ENCODE measurements at regions not wholly inside any gene's neighbourhood (a gene's known extent, or its start where the extent isn't known, plus 50 kb on each side); places are given as distances from the start of the nearest gene placed in this dataset.

- Mint-ChIP-seq H3K36me3 (ENCODE audit: insufficient read depth in 2 of 2) (no peaks in the 10 kb centered on the region), H3K4me3 (no peak overlapping the region), H3K4me1 (ENCODE audit: low read depth) (no peaks in the 10 kb centered on the region)
Observed at GRCh38 chr4:124386648-124387047, 325.9 kb downstream of the ANKRD50 start.

GRCh38 chr4:124389591-124389990 lies 322.9 kb downstream of the ANKRD50 start:
- H3K4me1 Mint-ChIP-seq (ENCODE audit: low read depth), result no peaks in the 10 kb centered on the region
- H3K27me3 Mint-ChIP-seq (ENCODE audit: low read depth), result no peaks in the 10 kb centered on the region
- no peak for DNase-seq
- H3K4me3 Mint-ChIP-seq, result no peak overlapping the region
- H3K36me3 Mint-ChIP-seq (ENCODE audit: insufficient read depth in 2 of 2), result no peaks in the 10 kb centered on the region
- peaks cover 2 to 3% of the 10 kb centered on the region in 2 donors for H3K9me3 Mint-ChIP-seq
- no peak for ATAC-seq (replicated peaks in 1 of 2)
- H3K27ac Mint-ChIP-seq, result no peak overlapping the region

More at GRCh38 chr4:124386648-124387047, 325.9 kb downstream of the ANKRD50 start:
- no peak for DNase-seq
- ATAC-seq (replicated peaks in 1 of 2), result no peak
- Mint-ChIP-seq H3K27ac (no peak overlapping the region), H3K27me3 (ENCODE audit: low read depth) (no peaks in the 10 kb centered on the region), H3K9me3 (peaks cover 0 to 2% of the 10 kb centered on the region in 2 donors)

DNA sequence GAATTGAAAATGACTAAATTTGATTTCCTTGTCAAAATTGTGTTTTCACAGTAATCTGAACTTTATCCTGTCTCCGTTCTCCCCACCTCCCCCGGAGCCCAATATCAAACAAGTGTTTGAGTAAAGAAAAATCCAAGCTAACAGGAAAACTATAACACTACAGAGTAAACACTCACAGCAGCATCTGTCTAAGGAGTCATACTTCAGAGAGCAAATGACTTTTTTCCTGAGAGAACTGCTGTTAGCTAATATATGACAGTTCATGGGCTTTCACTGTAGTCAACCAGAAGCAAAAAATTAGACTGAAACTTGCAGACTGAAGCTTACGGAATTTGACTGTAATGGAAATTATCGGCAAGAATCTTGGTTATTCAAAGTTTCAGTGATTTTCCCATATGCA lies 321.7 kb downstream of the ANKRD50 start:
- Mint-ChIP-seq H3K27me3 (ENCODE audit: low read depth) (no peaks in the 10 kb centered on the region), H3K4me3 (no peak overlapping the region), H3K27ac (no peak overlapping the region), H3K4me1 (ENCODE audit: low read depth) (no peaks in the 10 kb centered on the region), H3K9me3 (peaks cover 0 to 3% of the 10 kb centered on the region in 2 donors), H3K36me3 (ENCODE audit: insufficient read depth in 2 of 2) (no peaks in the 10 kb centered on the region)
- no peak for ATAC-seq (replicated peaks in 1 of 2)
- no peak for DNase-seq

- no peak overlapping the region for H3K27ac Mint-ChIP-seq
- ATAC-seq (replicated peaks in 1 of 2), result no peak
- H3K36me3 Mint-ChIP-seq (ENCODE audit: insufficient read depth in 2 of 2), result no peaks in the 10 kb centered on the region
- no peaks in the 10 kb centered on the region for H3K27me3 Mint-ChIP-seq (ENCODE audit: low read depth)
- H3K9me3 Mint-ChIP-seq, result peaks cover 0 to 3% of the 10 kb centered on the region in 2 donors
- no peak overlapping the region for H3K4me3 Mint-ChIP-seq
- DNase-seq, result no peak
- no peaks in the 10 kb centered on the region for H3K4me1 Mint-ChIP-seq (ENCODE audit: low read depth)
Observed at GRCh38 chr4:124396333-124396732, 316.2 kb downstream of the ANKRD50 start.

- peaks cover 0 to 2% of the 10 kb centered on the region in 2 donors for H3K9me3 Mint-ChIP-seq
- no peaks in the 10 kb centered on the region for H3K4me1 Mint-ChIP-seq (ENCODE audit: low read depth)
- H3K4me3 Mint-ChIP-seq, result no peak overlapping the region
- no peak for DNase-seq
- ATAC-seq (replicated peaks in 1 of 2), result no peak
- no peaks in the 10 kb centered on the region for H3K36me3 Mint-ChIP-seq (ENCODE audit: insufficient read depth in 2 of 2)
- no peaks in the 10 kb centered on the region for H3K27me3 Mint-ChIP-seq (ENCODE audit: low read depth)
- H3K27ac Mint-ChIP-seq, result no peak overlapping the region
Observed at GRCh38 chr4:124401606-124402005, 310.9 kb downstream of the ANKRD50 start.

GRCh38 chr4:124409044-124409443 lies 303.5 kb downstream of the ANKRD50 start:
- Mint-ChIP-seq H3K4me1 (ENCODE audit: low read depth) (no peaks in the 10 kb centered on the region), H3K9me3 (peaks cover 2 to 3% of the 10 kb centered on the region in 2 donors), H3K27ac (no peak overlapping the region), H3K36me3 (ENCODE audit: insufficient read depth in 2 of 2) (no peaks in the 10 kb centered on the region), H3K27me3 (ENCODE audit: low read depth) (no peaks in the 10 kb centered on the region), H3K4me3 (no peak overlapping the region)
- DNase-seq (no peak), ATAC-seq (replicated peaks in 1 of 2) (no peak)

DNA sequence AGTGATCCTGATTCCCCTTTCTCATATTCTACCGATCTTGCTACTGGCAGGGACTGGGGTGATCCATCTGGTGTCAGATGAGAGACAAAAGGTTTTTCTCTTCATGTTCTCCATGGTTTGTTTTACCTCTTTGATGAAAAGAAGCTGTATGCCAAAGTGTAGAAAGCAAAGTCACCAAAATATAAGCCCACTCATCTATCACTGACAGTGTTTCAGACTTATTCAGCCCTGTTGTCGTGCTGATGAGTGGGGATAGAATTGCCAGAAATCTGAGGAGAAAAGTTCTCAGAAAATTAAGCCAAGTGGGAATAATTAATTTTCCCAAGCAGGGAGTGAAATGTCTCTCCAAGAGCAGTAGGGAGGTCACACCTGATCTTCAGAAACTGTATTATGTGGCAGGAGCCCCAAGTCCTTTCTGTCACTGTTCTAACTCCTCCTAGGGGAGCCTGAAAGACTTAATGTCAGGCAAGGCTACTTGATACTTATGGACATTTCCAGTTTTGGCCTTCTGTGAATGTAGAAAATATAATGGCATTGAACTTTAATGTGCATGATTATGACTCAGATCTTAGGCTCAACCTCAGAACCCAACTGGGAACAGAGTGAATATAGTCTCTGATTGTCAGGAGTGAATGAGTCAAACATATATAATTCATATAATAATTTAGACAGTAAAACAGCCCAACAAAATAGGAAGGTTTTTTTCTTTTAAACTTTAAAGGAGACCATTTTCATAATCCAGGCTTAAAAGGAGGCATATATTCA lies 298.1 kb downstream of the ANKRD50 start:
- no peak for ATAC-seq (replicated peaks in 1 of 2)

DNA sequence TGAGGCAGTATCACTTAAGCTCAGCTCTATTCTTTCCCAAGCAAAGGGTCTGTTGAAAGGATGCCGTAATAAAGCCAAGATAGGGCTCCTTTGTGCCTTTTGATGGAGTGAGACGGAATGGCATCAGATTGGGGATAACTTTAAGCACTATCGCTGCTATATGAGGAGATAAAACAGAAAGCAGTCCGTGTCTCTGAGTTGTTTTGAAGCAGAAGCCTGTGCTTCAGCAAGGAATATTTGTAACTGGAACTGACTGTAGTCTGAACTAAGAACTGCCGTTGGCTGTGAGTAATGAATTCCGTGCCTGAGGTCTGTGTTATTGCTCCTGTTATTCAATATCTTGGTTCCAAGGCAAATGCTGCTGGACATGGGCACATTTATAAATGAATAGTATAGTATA lies 297.4 kb downstream of the ANKRD50 start:
- no peak for ATAC-seq (replicated peaks in 1 of 2)
- Mint-ChIP-seq H3K27me3 (ENCODE audit: low read depth) (no peaks in the 10 kb centered on the region), H3K4me1 (ENCODE audit: low read depth) (no peaks in the 10 kb centered on the region), H3K9me3 (peaks cover 0 to 4% of the 10 kb centered on the region in 2 donors), H3K4me3 (no peak overlapping the region), H3K36me3 (ENCODE audit: insufficient read depth in 2 of 2) (no peaks in the 10 kb centered on the region), H3K27ac (no peak overlapping the region)
- no peak for DNase-seq

More for the DNA sequence above, 298.1 kb downstream of the ANKRD50 start:
- Mint-ChIP-seq H3K4me1 (ENCODE audit: low read depth) (no peaks in the 10 kb centered on the region), H3K9me3 (peaks cover 0 to 4% of the 10 kb centered on the region in 2 donors), H3K36me3 (ENCODE audit: insufficient read depth in 2 of 2) (no peaks in the 10 kb centered on the region), H3K27ac (no peak overlapping the region), H3K4me3 (no peak overlapping the region), H3K27me3 (ENCODE audit: low read depth) (no peaks in the 10 kb centered on the region)
- no peak for DNase-seq

DNA sequence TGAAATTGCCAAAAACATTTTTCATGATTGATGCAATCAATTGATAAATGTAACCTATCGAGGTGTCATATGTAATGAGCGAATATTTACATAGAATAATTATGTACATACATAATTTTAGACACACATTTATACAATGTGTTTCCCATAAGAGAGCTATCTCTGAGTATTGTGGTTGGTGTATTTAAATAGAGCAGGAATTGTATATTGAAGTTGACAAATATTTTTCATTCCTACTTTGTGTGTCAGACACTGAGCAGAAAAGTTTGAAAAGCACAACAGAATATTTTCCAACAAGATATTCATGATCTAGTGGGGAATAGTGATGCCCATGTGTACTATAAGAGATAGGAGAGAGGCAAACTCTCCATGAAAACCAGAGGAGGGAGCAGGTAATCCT lies 295.2 kb downstream of the ANKRD50 start:
- Mint-ChIP-seq H3K27me3 (ENCODE audit: low read depth) (no peaks in the 10 kb centered on the region), H3K4me1 (ENCODE audit: low read depth) (no peaks in the 10 kb centered on the region), H3K4me3 (no peak overlapping the region), H3K36me3 (ENCODE audit: insufficient read depth in 2 of 2) (no peaks in the 10 kb centered on the region), H3K27ac (no peak overlapping the region), H3K9me3 (peaks cover 0 to 3% of the 10 kb centered on the region in 2 donors)
- ATAC-seq (replicated peaks in 1 of 2), result no peak
- DNase-seq, result no peak

DNA sequence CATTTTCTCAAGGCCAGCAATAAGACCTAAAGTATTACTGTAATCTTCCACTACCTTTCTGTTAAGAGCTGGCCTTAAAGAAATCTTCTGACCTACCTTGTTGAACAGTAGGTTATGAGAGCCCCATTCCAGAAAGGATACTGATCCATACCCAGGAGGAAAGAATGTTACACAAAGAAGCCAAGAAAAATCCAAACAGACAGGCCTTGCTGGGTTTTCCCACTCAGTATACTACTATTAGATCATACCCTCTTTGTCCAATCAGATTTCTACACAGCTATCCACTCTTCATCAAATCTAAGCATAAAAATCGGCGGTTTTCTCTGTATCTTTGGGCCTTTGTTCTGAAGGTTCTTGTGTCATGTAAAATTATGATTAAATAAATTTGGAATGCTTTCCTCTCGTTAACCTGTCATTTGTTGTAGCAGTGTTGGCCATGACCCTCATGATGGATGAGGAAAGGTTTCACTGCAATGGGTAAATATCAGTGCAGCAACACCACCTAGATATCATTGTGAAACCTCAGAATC lies 292.3 kb downstream of the ANKRD50 start:
- ATAC-seq (replicated peaks in 1 of 2), result no peak
- no peaks in the 10 kb centered on the region for H3K4me1 Mint-ChIP-seq (ENCODE audit: low read depth)
- DNase-seq, result no peak
- H3K9me3 Mint-ChIP-seq, result peaks cover 0 to 2% of the 10 kb centered on the region in 2 donors
- H3K27ac Mint-ChIP-seq, result no peak overlapping the region
- H3K36me3 Mint-ChIP-seq (ENCODE audit: insufficient read depth in 2 of 2), result no peaks in the 10 kb centered on the region
- no peaks in the 10 kb centered on the region for H3K27me3 Mint-ChIP-seq (ENCODE audit: low read depth)
- no peak overlapping the region for H3K4me3 Mint-ChIP-seq

GRCh38 chr4:124423160-124423559 lies 289.4 kb downstream of the ANKRD50 start:
- no peak overlapping the region for H3K4me3 Mint-ChIP-seq
- H3K36me3 Mint-ChIP-seq (ENCODE audit: insufficient read depth in 2 of 2), result no peaks in the 10 kb centered on the region
- H3K27me3 Mint-ChIP-seq (ENCODE audit: low read depth), result no peaks in the 10 kb centered on the region
- DNase-seq, result no peak
- H3K4me1 Mint-ChIP-seq (ENCODE audit: low read depth), result no peaks in the 10 kb centered on the region
- H3K27ac Mint-ChIP-seq, result no peak overlapping the region
- H3K9me3 Mint-ChIP-seq, result peaks cover 0 to 2% of the 10 kb centered on the region in 2 donors
- ATAC-seq (replicated peaks in 1 of 2), result no peak

DNA sequence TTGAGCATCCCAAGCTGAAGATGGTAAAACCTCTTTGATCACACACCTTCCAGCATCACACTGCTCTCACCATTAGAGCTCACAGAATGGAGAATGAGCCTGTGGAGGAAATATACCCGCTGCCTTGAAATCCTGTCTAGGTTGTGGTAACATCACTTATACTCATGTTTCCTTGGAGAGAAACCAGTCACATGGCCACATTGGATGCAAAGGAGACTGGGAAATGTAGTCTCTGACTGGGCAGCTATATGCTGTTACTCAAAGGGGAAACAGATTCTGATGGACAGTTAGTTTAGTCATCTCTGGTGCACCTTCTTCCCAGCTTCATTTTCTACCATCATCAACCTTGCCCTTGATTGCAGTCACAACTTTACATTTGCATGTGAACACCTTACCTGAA lies 286.3 kb downstream of the ANKRD50 start:
- H3K36me3 Mint-ChIP-seq (ENCODE audit: insufficient read depth in 2 of 2), result no peaks in the 10 kb centered on the region
- no peak overlapping the region for H3K4me3 Mint-ChIP-seq
- no peaks in the 10 kb centered on the region for H3K27me3 Mint-ChIP-seq (ENCODE audit: low read depth)
- H3K27ac Mint-ChIP-seq, result no peak overlapping the region
- DNase-seq (no peak), ATAC-seq (replicated peaks in 1 of 2) (no peak)
- peaks cover 2 to 3% of the 10 kb centered on the region in 2 donors for H3K9me3 Mint-ChIP-seq
- no peaks in the 10 kb centered on the region for H3K4me1 Mint-ChIP-seq (ENCODE audit: low read depth)

DNA sequence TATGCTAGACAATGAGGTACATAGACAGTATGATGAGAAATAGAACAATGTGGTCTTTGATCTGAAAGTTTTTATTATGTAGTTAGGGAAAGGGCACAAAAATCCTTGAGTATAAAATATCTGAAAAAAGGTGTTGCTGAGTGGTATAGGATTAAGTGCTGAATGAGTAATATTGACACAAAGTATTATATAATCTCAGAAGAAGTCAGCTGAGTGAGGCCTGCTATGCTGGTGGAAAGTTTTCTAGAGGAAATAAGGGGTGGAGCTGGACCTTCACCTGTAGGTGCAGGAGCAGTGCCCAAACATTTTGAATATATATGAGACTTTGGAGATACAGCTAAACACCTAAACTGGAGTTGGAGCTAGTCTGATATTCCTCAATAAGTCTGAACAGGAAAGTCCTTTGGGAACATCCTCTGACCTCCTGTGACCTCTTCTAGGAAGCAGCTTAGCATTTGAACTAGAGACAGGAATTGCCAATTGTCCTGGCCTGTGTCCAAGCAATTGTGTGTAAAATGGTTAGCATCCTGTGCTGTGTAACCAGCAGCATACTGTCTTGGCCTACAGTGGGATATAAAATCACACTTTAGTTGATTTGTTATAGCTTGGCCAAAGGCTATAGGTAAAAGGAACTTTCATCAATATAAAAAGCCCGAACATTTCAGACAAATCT lies 285.3 kb downstream of the ANKRD50 start:
- no peak for ATAC-seq (replicated peaks in 1 of 2)
- Mint-ChIP-seq H3K27ac (no peak overlapping the region), H3K4me1 (ENCODE audit: low read depth) (no peaks in the 10 kb centered on the region), H3K4me3 (no peak overlapping the region), H3K27me3 (ENCODE audit: low read depth) (no peaks in the 10 kb centered on the region), H3K9me3 (peaks cover 0 to 3% of the 10 kb centered on the region in 2 donors), H3K36me3 (ENCODE audit: insufficient read depth in 2 of 2) (no peaks in the 10 kb centered on the region)
- DNase-seq, result no peak

All from activated T-cell treated with anti-CD3 and anti-CD28 coated beads, Interleukin-2, amount 50 U/mL, for 72 hours (primary cell).